MCF 10A (cell line): ENCODE measurements at regions not wholly inside any gene's neighbourhood (a gene's known extent, or its start where the extent isn't known, plus 50 kb on each side); places are given as distances from the start of the nearest gene placed in this dataset.

Experiments used
- BruUV-seq: library from RNA; stranded (reverse); fragments of 400-500 nt; replicated peaks from 2 replicates; lab custom pipeline; 2021; lab: Mats Ljungman, UMichigan
- CTCF ChIA-PET: fragments of 300-600 bp; sonication (Branson Sonifier 250); formaldehyde crosslinking; extraction: SDS; loops from one replicate; lab custom pipeline; 2021; ENCODE audit warnings: antibody characterized with exemption, inconsistent platforms; lab: Yijun Ruan, JAX
- POLR2A ChIA-PET: fragments of 300-600, 350-650 bp; sonication (Branson Sonifier 250); formaldehyde crosslinking; extraction: SDS; loops from one replicate; lab custom pipeline; 2020; ENCODE audit warnings: antibody characterized with exemption, inconsistent platforms; lab: Yijun Ruan, JAX
- DNase-seq: peaks from one replicate; pipeline ENCODE4 v3.0.0-alpha.2; 2018; ENCODE audit not compliant: unreplicated experiment
- H3K27ac Mint-ChIP-seq: one replicate; pipeline ENCODE4 v1.8.0; 2022; ENCODE audit warnings: mild to moderate bottlenecking, low read depth, mixed read lengths; ENCODE audit not compliant: unreplicated experiment
- H3K27me3 Mint-ChIP-seq: one replicate; pipeline ENCODE4 v1.8.0; 2022; ENCODE audit warnings: mixed read lengths; ENCODE audit not compliant: insufficient read depth, unreplicated experiment
- H3K36me3 Mint-ChIP-seq: one replicate; pipeline ENCODE4 v1.8.0; 2022; ENCODE audit warnings: mild to moderate bottlenecking, moderate library complexity, mixed read lengths; ENCODE audit not compliant: insufficient read depth, unreplicated experiment
- H3K4me1 Mint-ChIP-seq: one replicate; pipeline ENCODE4 v1.8.0; 2022; ENCODE audit warnings: mixed read lengths; ENCODE audit not compliant: insufficient read depth, unreplicated experiment
- H3K4me3 Mint-ChIP-seq: one replicate; pipeline ENCODE4 v1.8.0; 2022; ENCODE audit warnings: mild to moderate bottlenecking, moderate library complexity, mixed read lengths; ENCODE audit not compliant: unreplicated experiment
- H3K9me3 Mint-ChIP-seq: one replicate; pipeline ENCODE4 v1.8.0; 2022; ENCODE audit warnings: mixed read lengths; ENCODE audit not compliant: unreplicated experiment
- intact Hi-C: fragments of 100-400 bp; cut with micrococcal nuclease; formaldehyde crosslinking; loops from 2 replicates; pipeline ENCODE4 v1.14.1; 2022
- TF ChIP-seq, protein P1 (sequence below): fragments of 200-600 bp; IDR thresholded peaks from one replicate; pipeline ENCODE4 v1.8.0; 2022; ENCODE audit warnings: antibody characterized with exemption, mild to moderate bottlenecking; ENCODE audit not compliant: unreplicated experiment

DNA sequence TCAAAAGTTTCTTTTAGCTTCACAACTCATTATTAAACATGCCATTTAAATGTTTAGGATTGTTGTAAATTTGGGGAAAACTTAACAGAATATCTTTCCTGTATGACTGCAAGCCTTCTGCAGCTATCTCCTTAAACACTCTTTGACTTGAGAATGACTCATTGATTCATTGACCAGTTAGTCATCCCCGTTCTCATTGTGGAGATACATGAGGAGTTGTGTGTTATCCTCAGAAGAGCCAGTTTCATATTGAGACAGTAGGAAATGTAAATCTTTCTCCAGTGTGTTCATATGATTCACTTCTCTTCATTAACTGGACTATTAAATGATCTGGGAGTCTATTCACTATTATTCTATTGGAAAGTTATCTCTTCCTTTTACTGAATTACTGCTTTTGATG lies 83.0 kb downstream of the CRYGS start:
- CTCF ChIA-PET, result no interaction called here
- intact Hi-C loops, result no loop called here
- H3K27me3 Mint-ChIP-seq, result peaks cover 41% of the 10 kb centered on the region
- no peaks in the 10 kb centered on the region for H3K9me3 Mint-ChIP-seq
- POLR2A ChIA-PET, result interaction anchor here (1.3 kb wide), 1 partner anchor 9 kb away, joined by 6 read pairs; no protein-coding TSS in a partner anchor
- DNase-seq, result peak; percentile 64
- no peaks in the 10 kb centered on the region for H3K36me3 Mint-ChIP-seq
- no peak overlapping the region for H3K4me3 Mint-ChIP-seq
- no TSS peak for BruUV-seq
- peaks cover 6% of the 10 kb centered on the region for H3K4me1 Mint-ChIP-seq
- TF ChIP-seq, protein P1, sequence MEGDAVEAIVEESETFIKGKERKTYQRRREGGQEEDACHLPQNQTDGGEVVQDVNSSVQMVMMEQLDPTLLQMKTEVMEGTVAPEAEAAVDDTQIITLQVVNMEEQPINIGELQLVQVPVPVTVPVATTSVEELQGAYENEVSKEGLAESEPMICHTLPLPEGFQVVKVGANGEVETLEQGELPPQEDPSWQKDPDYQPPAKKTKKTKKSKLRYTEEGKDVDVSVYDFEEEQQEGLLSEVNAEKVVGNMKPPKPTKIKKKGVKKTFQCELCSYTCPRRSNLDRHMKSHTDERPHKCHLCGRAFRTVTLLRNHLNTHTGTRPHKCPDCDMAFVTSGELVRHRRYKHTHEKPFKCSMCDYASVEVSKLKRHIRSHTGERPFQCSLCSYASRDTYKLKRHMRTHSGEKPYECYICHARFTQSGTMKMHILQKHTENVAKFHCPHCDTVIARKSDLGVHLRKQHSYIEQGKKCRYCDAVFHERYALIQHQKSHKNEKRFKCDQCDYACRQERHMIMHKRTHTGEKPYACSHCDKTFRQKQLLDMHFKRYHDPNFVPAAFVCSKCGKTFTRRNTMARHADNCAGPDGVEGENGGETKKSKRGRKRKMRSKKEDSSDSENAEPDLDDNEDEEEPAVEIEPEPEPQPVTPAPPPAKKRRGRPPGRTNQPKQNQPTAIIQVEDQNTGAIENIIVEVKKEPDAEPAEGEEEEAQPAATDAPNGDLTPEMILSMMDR, result no peak
- no peak overlapping the region for H3K27ac Mint-ChIP-seq

DNA sequence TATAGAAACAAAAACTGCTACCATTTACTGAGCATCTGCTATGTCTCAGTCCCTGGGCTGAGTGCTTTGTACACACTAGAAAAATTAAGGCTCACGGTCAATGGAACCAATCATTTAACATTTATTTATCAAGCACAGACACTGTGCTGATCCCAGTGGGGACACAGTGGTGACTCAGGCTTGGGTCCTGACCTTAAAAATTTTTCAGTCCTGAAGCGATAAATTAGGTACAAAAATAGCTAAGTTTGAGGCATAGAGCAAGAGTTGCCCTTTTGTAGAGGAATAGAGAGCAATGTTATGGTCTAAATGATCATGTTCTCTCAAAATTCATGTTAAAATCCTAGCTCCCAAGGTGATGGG lies 85.1 kb downstream of the CRYGS start:
- POLR2A ChIA-PET, result no interaction called here
- no peaks in the 10 kb centered on the region for H3K9me3 Mint-ChIP-seq
- H3K4me3 Mint-ChIP-seq, result no peak overlapping the region
- BruUV-seq, result no TSS peak
- DNase-seq, result no peak
- intact Hi-C loops, result no loop called here
- peaks cover 53% of the 10 kb centered on the region for H3K27me3 Mint-ChIP-seq
- no peak overlapping the region for H3K27ac Mint-ChIP-seq
- TF ChIP-seq, protein P1, result no peak
- CTCF ChIA-PET, result no interaction called here
- H3K4me1 Mint-ChIP-seq, result peaks cover 6% of the 10 kb centered on the region
- no peaks in the 10 kb centered on the region for H3K36me3 Mint-ChIP-seq

DNA sequence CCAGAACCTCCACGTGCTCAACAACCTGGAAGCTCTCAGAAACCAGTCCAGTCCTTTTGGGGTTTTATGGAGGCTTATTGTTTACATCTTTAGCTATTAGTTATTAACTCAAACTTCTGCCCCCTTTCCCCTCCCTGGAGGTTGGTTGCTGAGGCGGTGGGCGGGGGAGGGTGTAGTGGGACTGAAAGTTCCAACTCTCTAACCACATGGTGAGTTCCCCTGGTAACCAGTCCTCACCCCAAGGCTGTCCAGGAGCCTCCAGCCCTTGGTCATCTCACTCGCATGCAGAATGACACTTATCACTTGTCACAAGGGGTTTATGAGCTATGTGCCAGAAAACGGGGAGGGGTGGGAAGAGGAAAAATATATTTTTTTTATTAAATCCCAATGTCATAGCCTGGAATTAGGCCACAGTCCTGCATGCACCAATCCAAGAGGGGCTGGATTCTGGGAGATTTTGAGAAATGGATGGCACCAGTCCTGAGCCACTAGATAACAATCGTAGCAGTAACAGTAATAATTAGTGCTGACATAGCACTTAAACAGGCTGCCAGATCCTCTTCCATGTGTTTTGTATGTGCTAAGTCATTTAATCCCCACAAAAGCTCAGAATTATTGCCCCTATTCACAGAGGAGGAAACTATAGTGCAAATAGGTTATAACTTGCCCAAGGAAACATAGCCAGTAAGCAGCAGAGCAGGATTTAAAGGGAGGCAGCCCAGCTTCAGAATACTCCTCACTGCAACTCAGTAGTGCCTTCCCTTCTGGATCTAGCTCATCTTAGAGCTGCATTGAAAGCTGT lies 85.7 kb downstream of the CRYGS start:
- intact Hi-C loops, result no loop called here
- POLR2A ChIA-PET, result no interaction called here
- Mint-ChIP-seq H3K9me3 (no peaks in the 10 kb centered on the region), H3K27ac (no peak overlapping the region), H3K4me1 (peaks cover 6% of the 10 kb centered on the region), H3K4me3 (no peak overlapping the region), H3K36me3 (no peaks in the 10 kb centered on the region), H3K27me3 (peaks cover 53% of the 10 kb centered on the region)
- CTCF ChIA-PET, result interaction anchor here (0.6 kb wide), 1 partner anchor 18 kb away, joined by 4 read pairs; no protein-coding TSS in a partner anchor
- BruUV-seq, result no TSS peak
- TF ChIP-seq, protein P1, result no peak
- DNase-seq, result no peak

DNA sequence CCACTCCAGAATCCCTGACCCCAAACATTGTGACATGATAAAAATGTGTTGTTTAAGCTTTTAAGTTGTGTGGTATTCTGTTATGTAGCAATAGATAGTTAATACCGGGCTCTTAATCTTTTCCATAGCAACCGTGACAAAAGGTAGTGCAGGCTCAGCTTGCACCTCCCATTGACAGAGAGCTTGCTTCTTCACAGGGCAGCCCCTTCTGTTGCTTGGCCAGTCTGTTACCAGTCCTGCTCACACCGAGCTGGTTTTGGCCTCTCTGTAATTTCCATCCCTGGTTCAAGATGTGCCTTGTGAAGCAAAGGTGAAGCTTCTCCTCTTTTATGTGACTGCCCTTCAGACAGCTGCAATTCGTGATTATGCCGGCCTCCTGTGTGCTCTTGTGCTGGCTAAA lies 86.9 kb downstream of the CRYGS start:
- TF ChIP-seq, protein P1, result no peak
- ChIA-PET POLR2A (no interaction called here), CTCF (interaction anchor here (1.2 kb wide), 1 partner anchor 9 kb away, joined by 3 read pairs; no protein-coding TSS in a partner anchor)
- Mint-ChIP-seq H3K4me1 (peaks cover 15% of the 10 kb centered on the region), H3K27me3 (peaks cover 53% of the 10 kb centered on the region), H3K9me3 (no peaks in the 10 kb centered on the region), H3K36me3 (no peaks in the 10 kb centered on the region), H3K4me3 (no peak overlapping the region), H3K27ac (no peak overlapping the region)
- DNase-seq, result no peak
- BruUV-seq, result no TSS peak
- intact Hi-C loops, result no loop called here
